GM13977 (cell line): ENCODE measurements at regions not wholly inside any gene's neighbourhood (a gene's known extent, or its start where the extent isn't known, plus 50 kb on each side); places are given as distances from the start of the nearest gene placed in this dataset.

Experiments
- DNase-seq: peaks from one replicate; pipeline ENCODE4 v3.0.0; 2012; ENCODE audit warnings: low spot score
- CTCF ChIP-seq: IDR thresholded peaks from 2 replicates; pipeline ENCODE4 v1.5.1; 2012; ENCODE audit warnings: mild to moderate bottlenecking, control low read depth; ENCODE audit not compliant: insufficient read depth; ENCODE audit errors: extremely low read depth, missing control alignments
- in situ Hi-C: fragments of 300-500 bp; cut with MboI; formaldehyde crosslinking; loops from one replicate; pipeline ENCODE4 v1.12.0; 2022; ENCODE audit warnings: low sequenced_read_pairs, low pct_unique_long_range_greater_than_20kb, mixed read lengths, inconsistent platforms; ENCODE audit not compliant: unreplicated experiment

GRCh38 chr2:19478409-19478808 is 120.0 kb upstream of the OSR1 start:
- no peak for DNase-seq
- in situ Hi-C loops = no loop called here
- TF ChIP-seq CTCF = no peak

- TF ChIP-seq CTCF = no peak
- no peak for DNase-seq
- in situ Hi-C loops = no loop called here
Measured at GRCh38 chr2:19476327-19476726, 117.9 kb upstream of the OSR1 start.

DNA sequence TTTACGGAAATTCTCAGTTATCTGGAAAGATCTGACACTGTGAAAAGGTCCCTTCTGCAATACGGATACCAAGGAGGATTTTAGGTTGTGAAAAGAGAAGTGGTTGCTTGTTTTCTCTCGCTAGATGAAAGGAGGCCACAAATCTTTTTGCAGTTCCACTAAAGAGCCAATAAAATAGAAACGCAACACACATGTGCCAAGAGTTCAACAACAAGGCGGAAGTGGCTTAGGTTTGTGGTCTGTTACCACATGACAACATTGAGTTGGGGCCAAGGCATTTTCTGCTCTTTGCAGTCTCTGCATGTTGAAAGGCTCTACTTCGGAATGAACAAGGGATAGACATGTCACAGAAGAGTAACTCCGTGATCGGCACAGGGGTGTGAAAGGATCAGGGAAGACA is 115.7 kb upstream of the OSR1 start:
- in situ Hi-C loops = no loop called here
- TF ChIP-seq CTCF = no peak
- peak; percentile 8 for DNase-seq

DNA sequence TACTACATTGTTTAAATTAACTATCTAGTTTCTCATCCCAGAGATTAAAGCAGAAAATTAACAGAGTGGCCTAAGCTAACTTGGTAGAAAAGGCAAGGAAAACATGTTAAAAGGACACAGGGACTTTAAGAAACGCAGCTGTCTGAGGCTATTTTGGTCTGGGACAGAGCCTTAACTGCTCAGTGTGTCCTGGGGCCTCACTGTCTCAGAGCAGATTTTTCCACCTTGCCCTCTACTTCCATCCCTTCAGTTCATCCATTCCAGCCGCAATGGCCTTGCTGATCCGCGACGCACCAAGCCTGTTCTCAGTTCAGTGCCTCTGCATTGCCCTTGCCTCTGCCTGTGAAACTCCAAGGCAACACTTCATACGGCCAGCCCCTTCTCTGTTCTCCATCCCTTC is 114.9 kb upstream of the OSR1 start:
- in situ Hi-C loops = no loop called here
- TF ChIP-seq CTCF = no peak
- DNase-seq = no peak

DNA sequence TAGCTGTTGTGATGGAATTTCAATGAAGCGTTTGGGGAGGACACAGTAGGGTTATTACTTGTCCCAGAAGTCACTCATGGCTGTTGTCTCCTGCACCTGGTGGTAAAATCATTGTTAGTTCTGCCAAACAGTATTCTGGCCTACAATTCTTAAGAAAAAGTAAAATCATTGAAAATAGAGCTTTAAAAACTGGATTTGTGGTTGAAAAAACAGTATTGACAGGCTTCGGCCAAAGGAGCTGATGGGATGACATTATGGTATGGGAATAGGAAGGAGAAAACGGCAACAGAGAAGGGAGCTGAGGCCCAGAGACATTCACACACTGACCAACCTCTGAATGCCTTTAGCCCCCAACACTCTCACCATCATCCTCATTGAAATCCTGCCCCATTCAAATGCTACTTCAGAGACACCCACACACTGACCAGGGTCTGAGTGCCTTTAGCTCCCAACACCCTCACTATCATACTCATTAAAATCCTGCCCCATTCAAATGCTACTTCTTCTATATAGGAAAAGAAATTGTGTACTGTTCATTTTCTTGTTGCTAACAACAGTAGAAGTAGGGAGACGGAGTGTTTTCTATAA is 114.1 kb upstream of the OSR1 start:
- no peak for DNase-seq
- no peak for TF ChIP-seq CTCF
- in situ Hi-C loops = no loop called here

- in situ Hi-C loops = no loop called here
- no peak for TF ChIP-seq CTCF
- DNase-seq = no peak
Measured at GRCh38 chr2:19471491-19471890, 113.1 kb upstream of the OSR1 start.

GRCh38 chr2:19465978-19466377 is 107.6 kb upstream of the OSR1 start:
- in situ Hi-C loops = no loop called here
- no peak for DNase-seq
- TF ChIP-seq CTCF = no peak
